A673 (cell line): ENCODE measurements at regions not wholly inside any gene's neighbourhood (a gene's known extent, or its start where the extent isn't known, plus 50 kb on each side); places are given as distances from the start of the nearest gene placed in this dataset.
"Not testable (repeated sequence)": the region's sequence is repeated elsewhere in the genome, so short reads cannot be mapped to it uniquely, and the experiment has no call there.

ENCODE experiments used
- BruUV-seq: library from RNA; stranded (reverse); fragments of 400-500 nt; replicated peaks from 2 replicates; lab custom pipeline; 2021; lab: Mats Ljungman, UMichigan
- CTCF ChIA-PET: fragments of 300-600 bp; sonication (Branson Sonifier 250); formaldehyde crosslinking; loops from one replicate; lab custom pipeline; 2022; ENCODE audit warnings: antibody characterized with exemption; lab: Charles Lee
- POLR2A ChIA-PET: fragments of 300-600 bp; sonication (Branson Sonifier 250); formaldehyde crosslinking; loops from one replicate; lab custom pipeline; 2022; ENCODE audit warnings: antibody characterized with exemption; ENCODE audit not compliant: low non-redundant PET; lab: Charles Lee
- DNase-seq: peaks from one replicate; pipeline ENCODE4 v3.0.0-alpha.2; 2015; ENCODE audit warnings: low spot score
- H3K27ac ChIP-seq: fragments of 200-600 bp; sonication (generic); 2 replicates; pipeline ENCODE4 v1.5.1; 2016; ENCODE audit warnings: mixed run types, low read depth, mild to moderate bottlenecking, mixed read lengths, antibody characterized with exemption, low read length; ENCODE audit not compliant: poor library complexity, severe bottlenecking
- H3K27me3 ChIP-seq: fragments of 200-600 bp; sonication (generic); replicated peaks from 2 replicates; pipeline ENCODE4 v1.6.1; 2017; ENCODE audit warnings: mixed run types, low read depth, mild to moderate bottlenecking, mixed read lengths, antibody characterized with exemption, low read length; ENCODE audit not compliant: insufficient read depth, poor library complexity
- H3K36me3 ChIP-seq: fragments of 200-600 bp; sonication (generic); 2 replicates; pipeline ENCODE4 v1.6.1; 2016; ENCODE audit warnings: mixed run types, mild to moderate bottlenecking, mixed read lengths, antibody characterized with exemption, low read length; ENCODE audit not compliant: insufficient read depth, poor library complexity, severe bottlenecking
- H3K4me1 ChIP-seq: fragments of 200-600 bp; sonication (generic); 2 replicates; pipeline ENCODE4 v1.6.1; 2017; ENCODE audit warnings: mixed run types, mild to moderate bottlenecking, mixed read lengths, antibody characterized with exemption, low read length; ENCODE audit not compliant: insufficient read depth, poor library complexity, severe bottlenecking
- H3K4me3 ChIP-seq: fragments of 200-600 bp; sonication (generic); 2 replicates; pipeline ENCODE4 v1.5.1; 2016; ENCODE audit warnings: low read depth, mixed run types, mild to moderate bottlenecking, mixed read lengths, low read length; ENCODE audit not compliant: poor library complexity, severe bottlenecking
- H3K9me3 ChIP-seq: fragments of 200-600 bp; sonication (generic); 2 replicates; pipeline ENCODE4 v1.6.1; 2016; ENCODE audit warnings: mixed run types, low read depth, mild to moderate bottlenecking, mixed read lengths, antibody characterized with exemption, low read length; ENCODE audit not compliant: poor library complexity, severe bottlenecking
- CTCF ChIP-seq: fragments of 300-800, 200-600 bp; sonication (generic); conservative IDR thresholded peaks from 2 replicates; pipeline ENCODE4 v1.5.1; 2017; ENCODE audit warnings: low read depth, mild to moderate bottlenecking, antibody characterized with exemption, low read length, moderate library complexity, mixed read lengths
- EZH2 ChIP-seq: fragments of 200-600 bp; sonication (generic); IDR thresholded peaks from 2 replicates; pipeline ENCODE4 v1.6.1; 2017; ENCODE audit warnings: borderline replicate concordance, low read depth, mild to moderate bottlenecking, mixed read lengths, antibody characterized with exemption, low read length; ENCODE audit not compliant: poor library complexity, severe bottlenecking
- intact Hi-C: fragments of 100-400 bp; cut with micrococcal nuclease; formaldehyde crosslinking; loops from one replicate; pipeline ENCODE4 v1.10.0; 2022; ENCODE audit not compliant: unreplicated experiment

- H3K4me1 ChIP-seq, result peaks cover 11% of the 10 kb centered on the region
- peaks cover 5% of the 10 kb centered on the region for H3K9me3 ChIP-seq
- no peak overlapping the region for H3K27ac ChIP-seq
- DNase-seq, result no peak
- POLR2A ChIA-PET, result no interaction called here
- TF ChIP-seq CTCF (no peak), EZH2 (no peak)
- intact Hi-C loops, result no loop called here
- H3K36me3 ChIP-seq, result no peaks in the 10 kb centered on the region
- no peak overlapping the region for H3K4me3 ChIP-seq
- H3K27me3 ChIP-seq, result no peaks in the 10 kb centered on the region
- CTCF ChIA-PET, result no interaction called here
- BruUV-seq, result no TSS peak
These were observed 52.2 kb upstream of the GATA2 start for GRCh38 chr3:128545120-128545752.

GRCh38 chr3:128544190-128544589 lies 51.2 kb upstream of the GATA2 start:
- no peak for DNase-seq
- H3K36me3 ChIP-seq, result no peaks in the 10 kb centered on the region
- BruUV-seq, result no TSS peak
- no peak overlapping the region for H3K4me3 ChIP-seq
- H3K27me3 ChIP-seq, result no peaks in the 10 kb centered on the region
- intact Hi-C loops, result no loop called here
- ChIA-PET CTCF (no interaction called here), POLR2A (no interaction called here)
- TF ChIP-seq EZH2, result no peak
- TF ChIP-seq CTCF, result no peak
- H3K27ac ChIP-seq, result no peak overlapping the region
- peaks cover 5% of the 10 kb centered on the region for H3K9me3 ChIP-seq
- peaks cover 6% of the 10 kb centered on the region for H3K4me1 ChIP-seq

GRCh38 chr3:128543570-128544174 lies 50.7 kb upstream of the GATA2 start:
- POLR2A ChIA-PET, CTCF ChIA-PET: not testable (repeated sequence)

More at GRCh38 chr3:128543570-128544174, 50.7 kb upstream of the GATA2 start:
- intact Hi-C loops, DNase-seq, H3K4me1 ChIP-seq, H3K27me3 ChIP-seq, H3K4me3 ChIP-seq, H3K36me3 ChIP-seq, H3K27ac ChIP-seq, BruUV-seq, H3K9me3 ChIP-seq: not testable (repeated sequence)
